ENCODE measurements at regions not wholly inside any gene's neighbourhood (a gene's known extent, or its start where the extent isn't known, plus 50 kb on each side); places are given as distances from the start of the nearest gene placed in this dataset.

- 73% methylated on average over 4 of the region's 4 CpGs; no CpG with 5 or more reads in 1 of the 2 experiments for WGBS, 2 experiments (ENCODE audit: extremely low coverage in 1 of 2, insufficient coverage in 1 of 2, insufficient read length in 1 of 2, insufficient replicate concordance in 2 of 2, low coverage in 1 of 2, low lambda C conversion rate in 2 of 2, missing lambda C conversion rate in 1 of 2)
- FAIRE-seq: no peak
- CTCF ChIA-PET (ENCODE audit: partially characterized antibody): interaction anchor here (1.7 kb wide), 1 partner anchor 105 kb away, joined by 3 read pairs; no protein-coding TSS in a partner anchor
Observed at GRCh38 chr5:66425842-66426241, 170.4 kb upstream of the MAST4 start.

More at GRCh38 chr5:66425842-66426241, 170.4 kb upstream of the MAST4 start:
- H3K23ac ChIP-seq (ENCODE audit: insufficient read length): no peak overlapping the region
- H2BK120ac ChIP-seq (replicated peaks; ENCODE audit: low read depth, low read length): no peak overlapping the region
- no peak overlapping the region for H3K4me3 ChIP-seq (ENCODE audit: extremely low read depth in 1 of 4, insufficient read depth in 2 of 4, low read depth in 3 of 4, low read length in 4 of 4)
- DNase-seq (ENCODE audit: low read depth in 1 of 2, low spot score in 2 of 2): no peak
- no peak overlapping the region for H3K9ac ChIP-seq (replicated peaks in 1 of 4; ENCODE audit: extremely low read depth in 1 of 4, low read depth in 3 of 4, low read length in 3 of 4)
- H3K79me2 ChIP-seq (ENCODE audit: control insufficient read depth in 1 of 2, insufficient read depth in 2 of 2, low read length in 2 of 2): no peaks in the 10 kb centered on the region
- H3K9me3 ChIP-seq (ENCODE audit: insufficient read depth in 2 of 2, low read depth in 1 of 2, low read length in 1 of 2): peaks cover 0 to 3% of the 10 kb centered on the region in 2 experiments; a peak in 1 of 4 replicates
- no peak overlapping the region for H2AFZ ChIP-seq (ENCODE audit: low read length)
- H3K4ac ChIP-seq (replicated peaks; ENCODE audit: insufficient read length, low read depth, low read length): no peak overlapping the region
- TF ChIP-seq, protein P1, sequence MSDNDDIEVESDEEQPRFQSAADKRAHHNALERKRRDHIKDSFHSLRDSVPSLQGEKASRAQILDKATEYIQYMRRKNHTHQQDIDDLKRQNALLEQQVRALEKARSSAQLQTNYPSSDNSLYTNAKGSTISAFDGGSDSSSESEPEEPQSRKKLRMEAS (IDR thresholded peaks at IDR 0.05): no peak
- TF ChIP-seq RBBP5 (IDR thresholded peaks at IDR 0.05; ENCODE audit: borderline replicate concordance, low read depth, low read length) (no peak), RAD21 (IDR thresholded peaks at IDR 0.05 in 1 of 2, conservative IDR thresholded peaks at IDR 0.05 in 1 of 2; ENCODE audit: low read depth in 2 of 2, low read length in 2 of 2) (no peak), SP2 (IDR thresholded peaks at IDR 0.05; ENCODE audit: low read length) (no peak)
- no peak overlapping the region for H4K5ac ChIP-seq (ENCODE audit: insufficient read length, low read depth, low read length)
- H4K20me1 ChIP-seq (replicated peaks in 1 of 2; ENCODE audit: control insufficient read depth in 1 of 2, insufficient read depth in 2 of 2, low read length in 2 of 2): no peaks in the 10 kb centered on the region
- POLR2A ChIA-PET (ENCODE audit: partially characterized antibody): no interaction called here
- no peaks in the 10 kb centered on the region for H3K4me1 ChIP-seq (replicated peaks in 1 of 4; ENCODE audit: control insufficient read depth in 3 of 4, insufficient read depth in 4 of 4, low read length in 3 of 4)
- H2BK20ac ChIP-seq (ENCODE audit: low read length): no peak overlapping the region
- peak overlapping the region; percentile 16; the same call in 1 of the 2 replicates for H4K8ac ChIP-seq (ENCODE audit: extremely low read depth, insufficient read depth, low read length)
- H3K36me3 ChIP-seq (ENCODE audit: control insufficient read depth in 2 of 4, insufficient read depth in 4 of 4, low read length in 3 of 4): no peaks in the 10 kb centered on the region
- H3K14ac ChIP-seq (ENCODE audit: insufficient read length): no peak overlapping the region
- H4K91ac ChIP-seq (replicated peaks; ENCODE audit: insufficient read length, low read length): no peak overlapping the region
- no peak overlapping the region for H2BK12ac ChIP-seq (ENCODE audit: low read depth, low read length)
- H2BK15ac ChIP-seq (ENCODE audit: low read length): no peak overlapping the region
- no peak overlapping the region for H3K18ac ChIP-seq (ENCODE audit: extremely low read depth, low read length)
- no peaks in the 10 kb centered on the region for H3K27me3 ChIP-seq (replicated peaks in 1 of 4; ENCODE audit: control insufficient read depth in 3 of 4, extremely low read depth in 1 of 4, insufficient read depth in 3 of 4, low read length in 3 of 4)
- no peak overlapping the region for H3K4me2 ChIP-seq (ENCODE audit: insufficient read depth in 1 of 2, low read depth in 2 of 2, low read length in 2 of 2)
- no peak overlapping the region for H3K56ac ChIP-seq (replicated peaks; ENCODE audit: insufficient read length, low read depth, low read length)
- no peaks in the 10 kb centered on the region for H3K79me1 ChIP-seq (ENCODE audit: low read depth, low read length)
- no peaks in the 10 kb centered on the region for H3K23me2 ChIP-seq (ENCODE audit: low read depth, low read length)
- H3K27ac ChIP-seq (ENCODE audit: low read depth, low read length): no peak overlapping the region
- no peak overlapping the region for H2BK5ac ChIP-seq (ENCODE audit: low read depth, low read length)
- no peak overlapping the region for H2AK5ac ChIP-seq (ENCODE audit: low read depth, low read length)
